Retinal pigment epithelial cell (primary cell): ENCODE measurements at regions not wholly inside any gene's neighbourhood (a gene's known extent, or its start where the extent isn't known, plus 50 kb on each side); places are given as distances from the start of the nearest gene placed in this dataset.

ENCODE experiments used
- DNase-seq: peaks from one replicate; pipeline ENCODE4 v3.0.0-alpha.2; 2010; ENCODE audit warnings: low read depth
- H3K4me3 ChIP-seq: 2 replicates; pipeline ENCODE4 v1.5.1; 2011; ENCODE audit warnings: mild to moderate bottlenecking, low read length, control low read depth, moderate library complexity
- CTCF ChIP-seq: conservative IDR thresholded peaks from 2 replicates; pipeline ENCODE4 v1.5.1; 2011; ENCODE audit warnings: low read depth, low read length, control low read depth, inconsistent platforms

- no peak for TF ChIP-seq CTCF
- no peak for DNase-seq
- H3K4me3 ChIP-seq = no peak overlapping the region
These were observed 288.0 kb upstream of the PPP1R2C start for GRCh38 chrX:43065978-43066377.

DNA sequence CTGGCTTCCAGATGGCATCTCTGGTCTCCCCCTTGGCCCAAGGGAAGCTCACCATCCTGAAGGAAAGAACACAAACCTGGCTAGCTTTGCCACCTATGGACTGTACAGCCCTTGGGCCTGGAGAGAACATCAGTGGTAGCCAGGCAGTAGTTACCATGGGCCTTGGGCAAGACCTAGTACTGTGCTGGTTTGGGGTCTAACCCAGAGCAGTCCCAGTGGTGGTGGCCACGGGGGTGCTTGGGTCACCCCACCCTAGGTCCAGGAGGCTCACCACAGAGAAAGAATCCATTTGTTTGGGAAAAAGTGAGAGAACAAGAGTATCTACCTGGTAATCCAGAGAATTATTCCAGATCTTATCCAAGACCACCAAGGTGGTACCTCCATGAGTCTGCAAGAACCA is 290.7 kb upstream of the PPP1R2C start:
- DNase-seq = no peak
- no peak overlapping the region for H3K4me3 ChIP-seq
- TF ChIP-seq CTCF = no peak

- H3K4me3 ChIP-seq = no peak overlapping the region
- DNase-seq = no peak
- TF ChIP-seq CTCF = no peak
These were observed 305.1 kb upstream of the PPP1R2C start for GRCh38 chrX:43083016-43083415.

DNA sequence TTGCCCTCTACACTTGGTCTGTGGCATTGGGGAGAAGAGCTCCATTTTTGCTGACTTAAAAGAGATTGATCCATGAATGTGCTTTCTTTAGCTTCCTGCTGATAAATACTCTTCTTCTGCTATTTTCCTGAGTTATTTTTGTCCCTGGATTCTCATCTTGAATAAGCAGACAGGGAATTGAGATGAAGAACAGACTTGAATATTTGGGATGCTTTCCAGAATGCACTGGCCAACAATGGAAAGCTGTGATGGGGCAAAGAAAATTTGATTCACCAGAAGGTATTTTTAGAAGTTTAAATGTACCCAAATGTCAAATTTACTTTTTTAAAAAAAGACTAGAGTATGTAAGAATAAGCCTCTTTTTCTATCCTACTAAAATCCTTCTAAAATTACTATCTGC is 309.9 kb upstream of the PPP1R2C start:
- no peak for TF ChIP-seq CTCF
- H3K4me3 ChIP-seq = no peak overlapping the region
- DNase-seq = no peak

DNA sequence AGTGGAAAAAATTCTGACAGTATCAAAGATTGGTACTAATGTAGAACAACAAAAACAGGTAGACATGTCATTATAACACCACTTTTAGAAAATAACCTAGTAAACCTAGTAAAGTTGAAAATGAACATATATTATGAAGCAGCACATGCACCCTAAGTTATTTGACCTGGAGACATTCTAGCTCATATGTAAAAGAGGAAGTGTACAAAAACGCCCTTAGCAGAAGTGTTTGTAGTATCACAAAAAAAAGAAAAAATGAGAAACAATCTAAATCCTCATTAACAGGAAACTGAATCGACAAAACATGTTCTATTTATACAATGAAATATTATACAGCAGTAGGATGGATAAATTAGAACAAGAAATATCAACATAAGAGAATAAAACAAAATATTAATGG is 318.9 kb upstream of the PPP1R2C start:
- no peak for TF ChIP-seq CTCF
- no peak for DNase-seq

DNA sequence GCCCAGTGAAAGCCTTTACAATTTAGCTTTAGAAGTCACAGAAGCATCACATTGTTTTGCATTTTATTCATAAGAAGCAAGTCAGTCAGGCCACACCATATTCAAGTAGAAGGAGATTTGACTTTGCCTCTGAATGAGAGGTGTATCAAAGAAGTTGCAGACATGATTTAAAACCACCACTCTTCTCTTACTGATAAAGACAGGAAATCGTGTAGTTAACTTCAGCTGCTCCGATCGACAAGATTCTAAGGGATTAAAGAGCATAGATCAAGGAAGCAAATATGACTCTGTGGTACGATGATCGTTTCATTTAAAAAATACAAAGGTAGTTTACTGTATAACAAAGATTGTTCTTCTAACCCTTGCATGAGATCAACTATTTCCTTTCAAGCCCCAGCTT is 328.0 kb upstream of the PPP1R2C start:
- TF ChIP-seq CTCF = no peak
- no peak overlapping the region for H3K4me3 ChIP-seq
- no peak for DNase-seq

More for the DNA sequence above, 318.9 kb upstream of the PPP1R2C start:
- H3K4me3 ChIP-seq = no peak overlapping the region

GRCh38 chrX:43108828-43109227 is 330.9 kb upstream of the PPP1R2C start:
- no peak for DNase-seq
- no peak overlapping the region for H3K4me3 ChIP-seq
- TF ChIP-seq CTCF = no peak
